ENCODE measurements at regions not wholly inside any gene's neighbourhood (a gene's known extent, or its start where the extent isn't known, plus 50 kb on each side); places are given as distances from the start of the nearest gene placed in this dataset.

- no peak for TF ChIP-seq CHD7 (IDR thresholded peaks at IDR 0.05; ENCODE audit: insufficient replicate concordance, low read length)
- no peak for TF ChIP-seq CTCF (IDR thresholded peaks at IDR 0.05; ENCODE audit: control extremely low read depth in 1 of 3, insufficient read depth in 1 of 3, low read depth in 1 of 3, low read length in 3 of 3)
- no peak for TF ChIP-seq TAF1 (IDR thresholded peaks at IDR 0.05; ENCODE audit: low read depth, low read length)
- no peak for TF ChIP-seq SUZ12 (IDR thresholded peaks at IDR 0.05; ENCODE audit: low read length)
- TF ChIP-seq SP1 (IDR thresholded peaks at IDR 0.05; ENCODE audit: low read depth, low read length) = no peak
These were observed 144.5 kb upstream of the SLC24A3 start (continued) for GRCh38 chr20:19067986-19068385.

Measured in H1 (cell line).